GM03348 (cell line): ENCODE measurements at regions not wholly inside any gene's neighbourhood (a gene's known extent, or its start where the extent isn't known, plus 50 kb on each side); places are given as distances from the start of the nearest gene placed in this dataset.
A peak's percentile ranks its signal among the peaks of the same experiment; 100 is the strongest.

Source experiments
- DNase-seq: peaks from one replicate; pipeline ENCODE4 v3.0.0; 2012; ENCODE audit warnings: low spot score

DNA sequence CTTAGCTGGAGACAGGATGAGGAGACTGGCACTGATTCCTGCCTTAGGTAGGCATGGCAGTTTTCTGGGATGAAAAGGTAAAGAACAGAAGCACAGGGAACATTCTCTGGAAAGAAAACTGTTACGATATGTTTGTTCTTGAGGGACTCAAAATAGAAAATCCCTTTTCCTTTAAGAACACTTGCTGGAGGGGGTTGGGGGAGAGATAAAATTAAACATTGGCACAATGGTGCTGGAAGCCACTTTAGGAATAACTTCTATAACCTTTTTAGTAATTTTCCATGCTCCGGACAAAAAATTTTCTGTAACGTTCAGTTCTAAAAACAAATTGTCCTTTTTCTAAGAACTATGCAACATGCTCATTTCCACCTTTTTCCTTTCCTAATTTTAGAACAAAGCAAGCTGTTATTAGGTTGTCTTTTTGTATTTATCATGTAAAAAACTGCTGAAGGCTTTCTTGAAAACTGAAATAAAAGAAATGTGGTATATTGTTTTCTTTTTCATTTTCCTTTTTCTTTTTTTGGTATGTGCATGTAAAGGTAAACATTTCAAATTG is 343.8 kb downstream of the EPHA4 start:
- DNase-seq, result no peak

GRCh38 chr2:221229099-221229498 is 343.0 kb downstream of the EPHA4 start:
- DNase-seq, result no peak

- no peak for DNase-seq
Observed at GRCh38 chr2:221231511-221231910, 340.6 kb downstream of the EPHA4 start.

- DNase-seq, result no peak
Observed at GRCh38 chr2:221235941-221236340, 336.2 kb downstream of the EPHA4 start.

DNA sequence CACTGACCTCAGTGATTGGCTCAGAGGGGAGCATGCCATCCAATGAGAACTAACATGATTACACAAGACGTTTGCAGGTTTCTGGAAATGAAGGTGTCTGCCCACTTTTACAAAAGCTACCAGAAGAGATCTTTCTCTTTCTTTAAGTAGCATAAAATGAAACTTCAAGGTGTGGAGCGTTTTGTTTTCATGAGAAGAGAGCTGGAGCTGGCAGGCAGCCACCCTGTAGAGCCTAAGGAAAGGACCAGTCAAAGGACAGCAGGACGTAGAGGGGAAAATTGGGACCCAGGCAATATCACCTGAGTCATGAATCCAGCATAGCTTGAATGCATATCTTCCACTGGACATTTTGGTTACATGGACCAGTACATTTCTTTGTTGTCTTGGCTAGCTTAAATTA is 331.0 kb downstream of the EPHA4 start:
- DNase-seq, result no peak

GRCh38 chr2:221243771-221244170 is 328.3 kb downstream of the EPHA4 start:
- DNase-seq, result no peak

- no peak for DNase-seq
Observed at GRCh38 chr2:221245045-221245444, 327.1 kb downstream of the EPHA4 start.

DNA sequence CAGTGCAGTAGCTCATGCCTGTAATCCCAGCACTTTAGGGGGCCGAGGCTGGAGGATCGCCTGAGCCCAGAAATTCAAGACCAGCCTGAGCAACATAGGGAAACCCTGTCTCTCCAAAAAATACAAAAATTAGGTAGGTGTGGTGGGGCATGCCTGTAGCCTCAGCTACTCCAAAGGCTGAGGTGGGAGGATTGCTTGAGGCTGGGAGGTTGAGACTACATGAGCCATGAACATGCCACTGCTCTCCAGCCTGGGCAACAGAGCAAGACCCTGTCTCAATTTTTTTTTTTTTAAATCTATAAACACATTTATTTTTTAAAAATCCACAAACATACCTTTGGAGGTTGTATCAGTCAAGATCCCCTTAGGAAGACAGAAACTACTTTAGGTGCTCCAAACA is 326.3 kb downstream of the EPHA4 start:
- DNase-seq, result no peak

- DNase-seq, result no peak
Observed at GRCh38 chr2:221254299-221254698, 317.8 kb downstream of the EPHA4 start.

- no peak for DNase-seq
Observed at GRCh38 chr2:221255862-221256261, 316.2 kb downstream of the EPHA4 start.

DNA sequence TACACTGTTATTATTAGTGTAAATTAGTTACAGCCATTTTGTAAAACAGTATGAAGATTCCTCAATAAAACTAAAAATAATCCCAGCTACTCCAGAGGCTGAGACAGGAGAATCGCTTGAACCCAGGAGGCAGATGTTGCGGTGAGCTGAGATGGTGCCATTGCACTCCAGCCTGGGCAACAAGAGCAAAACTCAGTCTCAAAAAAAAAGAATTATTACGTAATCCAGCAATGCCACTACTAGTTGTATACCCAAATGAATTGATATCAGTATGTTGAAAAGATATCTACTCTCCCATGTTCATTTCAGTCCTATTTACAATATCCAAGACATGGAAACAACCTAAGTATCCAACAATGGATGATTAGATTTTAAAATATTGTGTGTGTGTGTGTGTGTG is 313.6 kb downstream of the EPHA4 start:
- DNase-seq, result no peak

GRCh38 chr2:221262651-221263050 is 309.5 kb downstream of the EPHA4 start:
- DNase-seq, result no peak

GRCh38 chr2:221263573-221263972 is 308.5 kb downstream of the EPHA4 start:
- no peak for DNase-seq

- no peak for DNase-seq
Observed at GRCh38 chr2:221264318-221264717, 307.8 kb downstream of the EPHA4 start.

DNA sequence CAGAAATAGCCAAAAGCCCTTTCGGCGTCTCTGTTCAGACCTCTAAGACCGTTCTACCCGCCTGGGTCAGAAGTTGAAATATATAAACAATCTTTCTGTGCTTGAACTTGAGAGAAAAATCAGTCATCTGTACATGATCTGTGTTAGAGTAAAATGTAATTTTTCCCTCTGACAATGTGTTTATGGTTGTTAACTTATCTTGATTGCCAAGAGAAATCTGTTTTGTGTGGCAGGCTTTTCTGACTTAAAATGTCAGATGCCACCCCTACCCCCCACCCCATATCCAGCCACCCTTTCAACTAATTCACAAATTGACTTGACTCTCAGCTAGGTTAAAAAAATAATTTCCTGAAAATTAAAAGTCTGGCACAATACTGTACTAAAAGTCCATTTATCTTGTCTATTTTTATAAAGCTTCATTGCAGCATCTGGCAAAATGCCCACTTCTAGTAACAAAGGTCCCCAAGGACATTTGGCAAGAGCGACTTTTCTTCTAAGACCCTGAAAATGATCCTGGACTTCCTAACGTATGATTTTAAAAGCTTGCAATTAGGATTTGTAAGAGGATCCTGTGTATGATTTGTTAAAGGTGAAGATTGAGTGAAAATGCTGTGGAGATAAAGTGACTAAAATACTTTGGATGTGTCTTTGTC is 304.2 kb downstream of the EPHA4 start:
- no peak for DNase-seq

DNA sequence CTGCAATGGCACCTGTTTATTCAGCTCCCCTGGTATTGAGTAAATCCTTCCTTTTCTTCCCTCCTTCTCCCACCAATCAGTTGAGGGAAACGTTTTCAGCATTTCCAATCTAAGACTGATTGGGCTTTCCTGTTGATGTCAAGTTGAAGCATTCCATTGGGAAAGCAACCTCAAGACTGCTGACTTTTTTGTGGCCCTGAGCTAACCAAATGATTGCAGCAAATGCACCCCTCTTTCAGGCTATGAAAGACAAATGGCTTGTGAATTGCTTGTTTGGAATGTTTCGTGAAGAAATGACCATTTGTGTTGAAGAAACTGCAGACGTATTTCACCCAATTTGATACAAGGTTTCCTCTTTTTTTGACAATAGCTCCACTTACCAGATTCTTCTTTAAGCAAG is 303.5 kb downstream of the EPHA4 start:
- no peak for DNase-seq

- DNase-seq, result no peak
Observed at GRCh38 chr2:221270806-221271205, 301.3 kb downstream of the EPHA4 start.

DNA sequence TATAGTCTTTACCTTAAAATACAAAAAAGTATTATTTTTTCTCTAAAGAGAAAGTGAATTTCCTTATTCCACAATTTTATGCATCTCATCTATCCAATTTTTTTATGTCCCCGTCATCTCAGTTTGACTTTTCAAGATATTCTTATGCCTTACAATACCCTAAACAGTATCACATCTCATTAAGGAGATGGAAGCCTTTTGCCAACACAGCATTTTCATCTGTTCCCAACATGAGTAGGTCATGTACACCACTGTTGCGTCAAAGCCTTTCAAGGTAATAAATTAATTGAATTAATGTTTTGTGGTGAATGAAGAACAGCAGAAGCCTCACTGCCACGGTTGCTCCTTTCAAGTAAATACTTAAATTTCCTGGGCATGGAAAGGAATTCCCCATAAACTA is 299.4 kb downstream of the EPHA4 start:
- no peak for DNase-seq

DNA sequence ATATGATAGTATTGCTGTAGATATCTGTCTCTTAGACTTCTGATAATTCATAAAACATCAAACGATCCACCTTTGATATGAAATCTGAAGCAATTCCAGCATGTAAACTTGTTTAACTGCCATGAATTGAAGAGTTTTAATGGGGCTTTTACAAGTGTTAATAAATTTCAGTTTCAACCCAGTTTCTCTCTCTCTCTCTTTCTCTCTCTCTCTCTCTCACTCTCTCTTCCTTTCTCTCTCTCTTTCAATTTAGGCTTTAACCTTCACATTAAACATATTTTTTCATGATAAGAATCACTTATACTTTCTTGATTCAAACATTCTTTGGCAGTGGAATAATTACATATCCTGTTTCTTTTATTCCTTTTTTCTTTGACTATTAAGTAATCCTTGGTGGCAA is 296.1 kb downstream of the EPHA4 start:
- DNase-seq, result no peak

DNA sequence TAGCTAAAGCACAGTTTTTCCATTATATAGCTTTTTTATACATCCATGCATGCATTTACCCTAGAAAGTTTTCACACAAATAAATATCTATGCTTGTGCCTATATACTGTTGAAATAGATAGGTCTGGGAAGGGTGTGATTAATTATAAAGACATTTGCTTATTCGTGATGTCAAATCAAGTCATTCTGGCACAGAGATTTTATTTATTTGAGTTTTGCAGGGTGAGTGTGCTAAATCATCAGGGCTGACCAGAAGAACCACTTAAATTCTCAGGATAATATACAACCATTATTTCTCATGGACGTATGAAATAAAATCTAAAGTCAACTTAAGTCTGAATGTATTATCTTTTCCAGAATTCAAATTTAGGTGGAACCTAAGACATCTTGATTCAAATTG is 295.5 kb downstream of the EPHA4 start:
- no peak for DNase-seq

- DNase-seq, result no peak
Observed at GRCh38 chr2:221282386-221282785, 289.7 kb downstream of the EPHA4 start.

DNA sequence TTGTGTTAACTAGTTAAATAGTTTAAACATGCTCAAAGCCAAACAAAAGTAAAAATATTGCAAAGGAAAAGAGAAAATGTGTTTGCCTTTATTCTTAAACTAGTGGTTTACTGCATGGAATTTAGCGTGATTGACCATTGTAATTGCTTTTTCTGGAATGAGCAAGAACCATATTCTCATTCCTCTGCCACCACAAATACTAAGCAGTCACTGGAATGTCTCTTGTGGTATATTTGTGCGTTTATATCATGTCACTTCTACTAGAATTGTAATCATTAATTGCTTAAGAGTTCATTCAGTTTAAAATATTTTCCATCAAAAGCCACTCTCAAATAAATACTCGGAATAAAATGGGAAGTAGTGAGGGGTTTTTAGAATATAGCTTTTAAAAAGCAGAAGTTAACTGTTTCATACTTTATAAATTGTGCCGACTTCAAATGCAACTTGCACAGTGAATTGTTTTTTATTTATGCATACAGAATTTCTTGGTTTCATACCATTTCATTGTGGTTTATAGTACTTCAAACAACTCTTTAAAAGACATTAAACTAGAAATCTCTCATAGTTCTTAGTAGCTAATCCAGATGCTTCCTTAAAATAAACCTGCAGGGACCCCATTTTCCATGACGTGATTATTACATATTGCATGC is 288.1 kb downstream of the EPHA4 start:
- peak; percentile 7 for DNase-seq

- DNase-seq, result no peak
Observed at GRCh38 chr2:221285148-221285547, 287.0 kb downstream of the EPHA4 start.

DNA sequence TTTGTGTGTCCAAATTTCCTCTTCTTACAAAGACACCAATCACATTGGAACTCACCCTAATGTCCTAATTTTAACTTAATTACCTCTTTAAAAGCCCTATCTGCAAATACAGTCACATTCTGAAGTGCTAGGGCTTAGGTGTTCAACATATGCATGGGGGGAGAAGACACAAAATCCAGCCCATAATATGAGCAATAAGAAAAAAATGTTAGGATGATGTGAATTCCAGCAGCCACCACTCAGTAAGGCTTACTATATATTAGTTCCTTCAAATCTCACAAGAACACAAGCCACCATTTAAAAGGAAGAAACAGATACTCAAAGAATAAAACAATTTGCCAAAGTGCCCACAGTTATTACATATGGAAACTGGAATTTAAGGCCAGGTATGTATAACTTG is 285.7 kb downstream of the EPHA4 start:
- no peak for DNase-seq
